Adrenal gland (tissue), 9 donors: ENCODE measurements at regions not wholly inside any gene's neighbourhood (a gene's known extent, or its start where the extent isn't known, plus 50 kb on each side); places are given as distances from the start of the nearest gene placed in this dataset.
A peak's percentile ranks its signal among the peaks of the same experiment; 100 is the strongest.

ENCODE experiments used
- DNase-seq, 7 donors: peaks; one replicate each; pipeline ENCODE4 v3.0.0-alpha.2; 2019 to 2020
- H3K27ac ChIP-seq, 5 donors: fragments of 200-600 bp; sonication (generic) in 4 of 5; 1 replicate in 3 of 5; 2 replicates in 2 of 5; pipeline versions ENCODE4 v1.5.1 to v1.8.0; 2016 to 2020; ENCODE audit warnings: mild to moderate bottlenecking in 1 of 5
- H3K27me3 ChIP-seq: fragments of 200-600 bp; 2 replicates; pipeline ENCODE4 v1.8.0; 2021
- H3K36me3 ChIP-seq, 2 donors: fragments of 200-600 bp; replicated peaks in 1 of 2; 1 replicate in 1 of 2; 2 replicates in 1 of 2; pipeline versions ENCODE4 v1.5.1 to v1.8.0; 2018 to 2022
- H3K4me1 ChIP-seq, 2 donors: fragments of 200-600 bp; replicated peaks in 1 of 2; 1 replicate in 1 of 2; 2 replicates in 1 of 2; pipeline versions ENCODE4 v1.5.1 to v1.8.0; 2018 to 2021
- H3K4me3 ChIP-seq, 4 donors: fragments of 200-600 bp; sonication (generic) in 3 of 4; one replicate each; pipeline ENCODE4 v1.5.1; 2016 to 2018
- H3K9me3 ChIP-seq, 3 donors: fragments of 200-600 bp; sonication (generic) in 1 of 3; replicated peaks in 1 of 3; 1 replicate in 2 of 3; 2 replicates in 1 of 3; pipeline versions ENCODE4 v1.5.1 to v1.8.0; 2016 to 2021
- POLR2A ChIP-seq, 2 donors: fragments of 450-650 bp; IDR thresholded peaks; one replicate each; pipeline ENCODE4 v1.6.1; 2017; ENCODE audit warnings: antibody characterized with exemption in 2 of 2, mild to moderate bottlenecking in 2 of 2, moderate library complexity in 1 of 2
- WGBS, 4 donors: extraction: QIAGEN DNeasy Blood & Tissue Kit in 2 of 4; methylation state at CpG; one replicate each; pipeline versions ENCODE4 v1.1.5 to v1.1.7; 2013 to 2017; 5-methylcytosine and 5-hydroxymethylcytosine counted together
- intact Hi-C, 2 donors: fragments of 100-400 bp; cut with DNase I; formaldehyde crosslinking; loops; one replicate each; pipeline versions ENCODE4 v1.14.1 to v1.15.0; 2022 to 2023
- TF ChIP-seq, protein P1 (sequence below), 6 experiments: fragments of 450-650 bp in 4 of 6; fragments of 200-600 bp in 2 of 6; sonication (generic) in 1 of 6; IDR thresholded peaks; 1 replicate in 5 of 6; 2 replicates in 1 of 6; pipeline versions ENCODE4 v1.5.1 to v1.8.0; 2016 to 2021; ENCODE audit warnings: antibody characterized with exemption in 6 of 6, mild to moderate bottlenecking in 2 of 6, moderate library complexity in 1 of 6
- donor health status: healthy with polysubstance abuse.
- donor health status: Bipolar disorder and iron deficiency.
- donor health status: DM: yes; HTN: yes; CAD: no.
- donor health status: DM: no; HTN: no; CAD: no.
- donor health status: DM: no; HTN: no; CAD: no.

DNA sequence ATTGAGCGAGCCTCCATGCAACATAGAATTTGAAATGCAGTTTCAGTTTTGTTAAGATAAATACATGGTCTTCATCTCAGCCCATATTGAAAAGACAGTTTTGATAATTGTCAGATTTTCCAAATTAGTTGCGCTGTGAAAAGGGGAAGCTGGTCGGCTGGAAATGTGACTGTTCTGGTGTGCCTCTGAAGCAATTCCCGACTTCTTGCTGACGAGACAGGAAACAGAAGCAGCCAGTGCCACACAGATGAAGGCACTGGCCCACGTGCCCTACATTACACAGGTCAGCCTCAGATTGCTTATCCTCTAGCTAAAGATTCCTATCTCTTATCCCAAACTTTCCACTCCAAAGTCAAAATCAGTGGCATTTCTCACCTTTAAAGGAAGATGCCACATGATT is 214.1 kb upstream of the TLE4 start:
- Histone ChIP-seq H3K36me3 (no peaks in the 10 kb centered on the region), H3K9me3 (no peaks in the 10 kb centered on the region), H3K27ac (no peak overlapping the region), H3K27me3 (no peaks in the 10 kb centered on the region), H3K4me1 (no peaks in the 10 kb centered on the region), H3K4me3 (no peak overlapping the region)
- DNase-seq = peak; percentile 18 to 58 (median 38)
- 45 to 58% (median 46%) methylated on average over 6 of the region's 6 CpGs for WGBS, 4 donors
- intact Hi-C loops = no loop called here
- TF ChIP-seq POLR2A (IDR thresholded peaks at IDR 0.05) = no peak
- TF ChIP-seq, protein P1, sequence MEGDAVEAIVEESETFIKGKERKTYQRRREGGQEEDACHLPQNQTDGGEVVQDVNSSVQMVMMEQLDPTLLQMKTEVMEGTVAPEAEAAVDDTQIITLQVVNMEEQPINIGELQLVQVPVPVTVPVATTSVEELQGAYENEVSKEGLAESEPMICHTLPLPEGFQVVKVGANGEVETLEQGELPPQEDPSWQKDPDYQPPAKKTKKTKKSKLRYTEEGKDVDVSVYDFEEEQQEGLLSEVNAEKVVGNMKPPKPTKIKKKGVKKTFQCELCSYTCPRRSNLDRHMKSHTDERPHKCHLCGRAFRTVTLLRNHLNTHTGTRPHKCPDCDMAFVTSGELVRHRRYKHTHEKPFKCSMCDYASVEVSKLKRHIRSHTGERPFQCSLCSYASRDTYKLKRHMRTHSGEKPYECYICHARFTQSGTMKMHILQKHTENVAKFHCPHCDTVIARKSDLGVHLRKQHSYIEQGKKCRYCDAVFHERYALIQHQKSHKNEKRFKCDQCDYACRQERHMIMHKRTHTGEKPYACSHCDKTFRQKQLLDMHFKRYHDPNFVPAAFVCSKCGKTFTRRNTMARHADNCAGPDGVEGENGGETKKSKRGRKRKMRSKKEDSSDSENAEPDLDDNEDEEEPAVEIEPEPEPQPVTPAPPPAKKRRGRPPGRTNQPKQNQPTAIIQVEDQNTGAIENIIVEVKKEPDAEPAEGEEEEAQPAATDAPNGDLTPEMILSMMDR (IDR thresholded peaks at IDR 0.05) = no peak

- 63 to 69% (median 65%) methylated on average over 5 of the region's 5 CpGs for WGBS, 4 donors
- Histone ChIP-seq H3K4me1 (no peaks in the 10 kb centered on the region), H3K9me3 (no peaks in the 10 kb centered on the region), H3K4me3 (no peak overlapping the region), H3K27me3 (no peaks in the 10 kb centered on the region), H3K36me3 (no peaks in the 10 kb centered on the region), H3K27ac (no peak overlapping the region)
- TF ChIP-seq, protein P1 (IDR thresholded peaks at IDR 0.05) = no peak
- no peak for TF ChIP-seq POLR2A (IDR thresholded peaks at IDR 0.05)
- intact Hi-C loops = no loop called here
- DNase-seq = no peak
Measured at GRCh38 chr9:79360387-79361347, 211.1 kb upstream of the TLE4 start.

GRCh38 chr9:79362100-79363081 is 209.4 kb upstream of the TLE4 start:
- Histone ChIP-seq H3K27ac (no peak overlapping the region), H3K36me3 (no peaks in the 10 kb centered on the region), H3K4me3 (no peak overlapping the region), H3K4me1 (no peaks in the 10 kb centered on the region), H3K27me3 (no peaks in the 10 kb centered on the region), H3K9me3 (no peaks in the 10 kb centered on the region)
- intact Hi-C loops = no loop called here
- DNase-seq = no peak
- no peak for TF ChIP-seq POLR2A (IDR thresholded peaks at IDR 0.05)
- TF ChIP-seq, protein P1 (IDR thresholded peaks at IDR 0.05) = no peak
- 51 to 58% (median 56%) methylated on average over 9 of the region's 9 CpGs for WGBS, 4 donors

GRCh38 chr9:79369676-79370075 is 202.1 kb upstream of the TLE4 start:
- TF ChIP-seq, protein P1 (IDR thresholded peaks at IDR 0.05) = no peak
- no peak for TF ChIP-seq POLR2A (IDR thresholded peaks at IDR 0.05)
- 84 to 91% (median 88%) methylated on average over 6 of the region's 6 CpGs for WGBS, 4 donors
- intact Hi-C loops = no loop called here

More at GRCh38 chr9:79369676-79370075, 202.1 kb upstream of the TLE4 start:
- H3K4me3 ChIP-seq = no peak overlapping the region
- no peaks in the 10 kb centered on the region for H3K4me1 ChIP-seq
- no peaks in the 10 kb centered on the region for H3K27me3 ChIP-seq
- no peaks in the 10 kb centered on the region for H3K36me3 ChIP-seq
- H3K9me3 ChIP-seq = no peaks in the 10 kb centered on the region
- H3K27ac ChIP-seq = no peak overlapping the region
- no peak for DNase-seq
